Lower lobe of right lung (tissue), 2 donors: ENCODE measurements at regions not wholly inside any gene's neighbourhood (a gene's known extent, or its start where the extent isn't known, plus 50 kb on each side); places are given as distances from the start of the nearest gene placed in this dataset.

Experiments
- ATAC-seq, 2 donors: fragments of 200-7000 bp; cut with Tn5 transposase; one replicate each; pipeline ENCODE4 v1.9.1; 2020 to 2022; ENCODE audit warnings: mild to moderate bottlenecking in 2 of 2, moderate library complexity in 2 of 2
- DNase-seq: peaks from one replicate; pipeline ENCODE4 v3.0.0-alpha.2; 2020
- H3K27ac ChIP-seq: fragments of 200-600 bp; one replicate; pipeline ENCODE4 v1.8.0; 2022
- H3K27me3 ChIP-seq: fragments of 200-600 bp; one replicate; pipeline ENCODE4 v1.8.0; 2022; ENCODE audit warnings: low read depth
- H3K36me3 ChIP-seq: fragments of 200-600 bp; one replicate; pipeline ENCODE4 v1.8.0; 2022; ENCODE audit warnings: mild to moderate bottlenecking
- H3K4me1 ChIP-seq: fragments of 200-600 bp; one replicate; pipeline ENCODE4 v1.8.0; 2022
- H3K4me3 ChIP-seq: fragments of 200-600 bp; one replicate; pipeline ENCODE4 v1.8.0; 2022; ENCODE audit warnings: mild to moderate bottlenecking
- H3K9me3 ChIP-seq: fragments of 200-600 bp; one replicate; pipeline ENCODE4 v1.8.0; 2022
- CTCF ChIP-seq: fragments of 200-600 bp; IDR thresholded peaks from one replicate; pipeline ENCODE4 v1.8.0; 2022; ENCODE audit warnings: antibody characterized with exemption, mild to moderate bottlenecking
- intact Hi-C: fragments of 100-400 bp; cut with DNase I; formaldehyde crosslinking; loops from one replicate; pipeline ENCODE4 v1.11.0; 2022
- donor health status: DM: no; HTN: yes; CAD: no; lungs with severe emphysema.

GRCh38 chr2:7419186-7419585 is 502.0 kb downstream of the RNF144A start:
- ATAC-seq (no peak), DNase-seq (no peak)
- no peaks in the 10 kb centered on the region for H3K9me3 ChIP-seq

GRCh38 chr2:7419814-7420311 is 502.7 kb downstream of the RNF144A start:
- intact Hi-C loops = no loop called here
- no peak for ATAC-seq
- no peak overlapping the region for H3K4me3 ChIP-seq
- no peak for DNase-seq
- H3K4me1 ChIP-seq = no peaks in the 10 kb centered on the region
- no peaks in the 10 kb centered on the region for H3K27me3 ChIP-seq
- H3K27ac ChIP-seq = no peak overlapping the region
- H3K36me3 ChIP-seq = no peaks in the 10 kb centered on the region
- TF ChIP-seq CTCF = no peak
- H3K9me3 ChIP-seq = no peaks in the 10 kb centered on the region

More at GRCh38 chr2:7419186-7419585, 502.0 kb downstream of the RNF144A start:
- no peaks in the 10 kb centered on the region for H3K36me3 ChIP-seq
- H3K4me3 ChIP-seq = no peak overlapping the region
- H3K27ac ChIP-seq = no peak overlapping the region
- intact Hi-C loops = no loop called here
- TF ChIP-seq CTCF = no peak
- no peaks in the 10 kb centered on the region for H3K27me3 ChIP-seq
- H3K4me1 ChIP-seq = no peaks in the 10 kb centered on the region

GRCh38 chr2:7420530-7420929 is 503.3 kb downstream of the RNF144A start:
- H3K4me1 ChIP-seq = no peaks in the 10 kb centered on the region
- H3K27me3 ChIP-seq = no peaks in the 10 kb centered on the region
- no peak overlapping the region for H3K4me3 ChIP-seq
- DNase-seq (no peak), ATAC-seq (no peak)
- intact Hi-C loops = no loop called here
- TF ChIP-seq CTCF = no peak
- H3K27ac ChIP-seq = no peak overlapping the region
- H3K9me3 ChIP-seq = no peaks in the 10 kb centered on the region
- H3K36me3 ChIP-seq = no peaks in the 10 kb centered on the region

- Histone ChIP-seq H3K4me3 (no peak overlapping the region), H3K9me3 (no peaks in the 10 kb centered on the region), H3K36me3 (no peaks in the 10 kb centered on the region), H3K4me1 (peaks cover 5% of the 10 kb centered on the region), H3K27ac (no peak overlapping the region), H3K27me3 (peaks cover 7% of the 10 kb centered on the region)
- intact Hi-C loops = no loop called here
- no peak for ATAC-seq
- no peak for TF ChIP-seq CTCF
- no peak for DNase-seq
Observed at GRCh38 chr2:7424481-7424880, 507.3 kb downstream of the RNF144A start.

GRCh38 chr2:7427293-7428060 is 510.3 kb downstream of the RNF144A start:
- intact Hi-C loops = no loop called here
- peaks cover 20% of the 10 kb centered on the region for H3K4me1 ChIP-seq
- peaks cover 7% of the 10 kb centered on the region for H3K27me3 ChIP-seq
- ATAC-seq (peak in 1 of 2 donors; percentile 40), DNase-seq (no peak)
- peak; percentile 74 for TF ChIP-seq CTCF
- H3K36me3 ChIP-seq = no peaks in the 10 kb centered on the region
- no peak overlapping the region for H3K4me3 ChIP-seq
- no peaks in the 10 kb centered on the region for H3K9me3 ChIP-seq
- H3K27ac ChIP-seq = no peak overlapping the region
